Kidney (tissue), 13 donors: ENCODE measurements at regions not wholly inside any gene's neighbourhood (a gene's known extent, or its start where the extent isn't known, plus 50 kb on each side); places are given as distances from the start of the nearest gene placed in this dataset.

Source experiments
- DNase-seq, 5 donors: peaks; one replicate each; pipeline ENCODE4 v3.0.0-alpha.2; 2013 to 2020
- FAIRE-seq: peaks from 2 replicates; lab custom pipeline; 2012; peaks lifted over from hg19 to GRCh38; lab: Jason Lieb, UNC
- H3K27ac ChIP-seq, 2 donors: one replicate each; pipeline ENCODE4 v1.7.0; 2013; ENCODE audit warnings: low read depth in 2 of 2, low read length in 2 of 2, inconsistent platforms in 1 of 2
- H3K27me3 ChIP-seq: one replicate; pipeline ENCODE4 v1.7.1; 2013; ENCODE audit warnings: low read length, inconsistent platforms; ENCODE audit not compliant: control insufficient read depth, insufficient read depth
- H3K36me3 ChIP-seq, 3 donors: one replicate each; pipeline versions ENCODE4 v1.7.0 to v1.7.1; 2013; ENCODE audit warnings: low read length in 3 of 3, control low read depth in 1 of 3, inconsistent platforms in 1 of 3; ENCODE audit not compliant: insufficient read depth in 3 of 3, control insufficient read depth in 2 of 3
- H3K4me1 ChIP-seq, 3 donors: one replicate each; pipeline versions ENCODE4 v1.7.0 to v1.7.1; 2013; ENCODE audit warnings: low read length in 3 of 3, inconsistent platforms in 1 of 3, low read depth in 1 of 3; ENCODE audit not compliant: control insufficient read depth in 2 of 3, insufficient read depth in 2 of 3
- H3K4me3 ChIP-seq, 3 donors: one replicate each; pipeline versions ENCODE4 v1.7.0 to v1.8.1; 2013; ENCODE audit warnings: low read length in 3 of 3, control low read depth in 1 of 3, inconsistent platforms in 1 of 3
- H3K9ac ChIP-seq, 3 donors: one replicate each; pipeline versions ENCODE4 v1.7.0 to v1.7.1; 2013; ENCODE audit warnings: low read length in 3 of 3, control low read depth in 1 of 3, inconsistent platforms in 1 of 3
- H3K9me3 ChIP-seq, 3 donors: one replicate each; pipeline versions ENCODE4 v1.7.0 to v1.7.1; 2013; ENCODE audit warnings: low read length in 3 of 3, control low read depth in 1 of 3, inconsistent platforms in 1 of 3; ENCODE audit not compliant: control insufficient read depth in 2 of 3, insufficient read depth in 1 of 3
- intact Hi-C: fragments of 100-400 bp; cut with DNase I; formaldehyde crosslinking; loops from one replicate; pipeline ENCODE4 v1.11.1; 2022
- TF ChIP-seq, protein P1 (sequence below): IDR thresholded peaks from 3 replicates; pipeline ENCODE4 v1.5.1; 2012; ENCODE audit warnings: mild to moderate bottlenecking, moderate library complexity, borderline replicate concordance; ENCODE audit not compliant: insufficient read depth; ENCODE audit errors: extremely low read depth
- donor health status: control.
- donor health status: control.
- donor health status: control.
- donor health status: control.
- donor health status: control.
- donor health status: DM: yes; HTN: yes; CAD: no.
- donor health status: Normal renal cell carcinoma (clear cell type).

DNA sequence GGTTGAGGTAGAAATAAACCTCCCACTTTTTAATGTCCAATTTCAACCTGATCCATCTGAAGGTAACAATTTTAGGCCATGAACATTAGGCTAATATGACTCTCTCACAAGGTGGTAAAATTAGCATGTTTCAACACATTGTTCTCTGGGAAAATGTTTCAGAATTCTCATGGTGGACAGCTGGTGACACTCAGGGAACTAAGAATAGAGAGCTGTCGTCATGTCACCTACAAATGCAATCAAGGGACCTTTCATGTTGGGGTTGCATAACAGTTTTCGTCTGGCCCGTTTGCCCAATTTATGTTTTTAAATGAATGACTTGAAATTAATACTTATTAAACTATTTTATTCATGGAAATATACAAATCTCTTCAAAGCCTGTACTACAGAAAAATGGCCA is 180.7 kb upstream of the PRICKLE1 start:
- DNase-seq, result no peak
- Histone ChIP-seq H3K9ac (no peak overlapping the region), H3K9me3 (peaks cover 0 to 5% (median 0%) of the 10 kb centered on the region in 3 donors), H3K27me3 (no peaks in the 10 kb centered on the region), H3K4me3 (no peak overlapping the region), H3K36me3 (no peaks in the 10 kb centered on the region), H3K27ac (no peak overlapping the region), H3K4me1 (no peaks in the 10 kb centered on the region)
- FAIRE-seq, result no peak
- intact Hi-C loops, result no loop called here
- TF ChIP-seq, protein P1, sequence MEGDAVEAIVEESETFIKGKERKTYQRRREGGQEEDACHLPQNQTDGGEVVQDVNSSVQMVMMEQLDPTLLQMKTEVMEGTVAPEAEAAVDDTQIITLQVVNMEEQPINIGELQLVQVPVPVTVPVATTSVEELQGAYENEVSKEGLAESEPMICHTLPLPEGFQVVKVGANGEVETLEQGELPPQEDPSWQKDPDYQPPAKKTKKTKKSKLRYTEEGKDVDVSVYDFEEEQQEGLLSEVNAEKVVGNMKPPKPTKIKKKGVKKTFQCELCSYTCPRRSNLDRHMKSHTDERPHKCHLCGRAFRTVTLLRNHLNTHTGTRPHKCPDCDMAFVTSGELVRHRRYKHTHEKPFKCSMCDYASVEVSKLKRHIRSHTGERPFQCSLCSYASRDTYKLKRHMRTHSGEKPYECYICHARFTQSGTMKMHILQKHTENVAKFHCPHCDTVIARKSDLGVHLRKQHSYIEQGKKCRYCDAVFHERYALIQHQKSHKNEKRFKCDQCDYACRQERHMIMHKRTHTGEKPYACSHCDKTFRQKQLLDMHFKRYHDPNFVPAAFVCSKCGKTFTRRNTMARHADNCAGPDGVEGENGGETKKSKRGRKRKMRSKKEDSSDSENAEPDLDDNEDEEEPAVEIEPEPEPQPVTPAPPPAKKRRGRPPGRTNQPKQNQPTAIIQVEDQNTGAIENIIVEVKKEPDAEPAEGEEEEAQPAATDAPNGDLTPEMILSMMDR, result no peak

GRCh38 chr12:42769455-42769854 is 179.9 kb upstream of the PRICKLE1 start:
- H3K36me3 ChIP-seq, result no peaks in the 10 kb centered on the region
- peaks cover 0 to 5% (median 0%) of the 10 kb centered on the region in 3 donors for H3K9me3 ChIP-seq
- no peak overlapping the region for H3K9ac ChIP-seq
- H3K27ac ChIP-seq, result no peak overlapping the region
- no peak for DNase-seq
- no peak overlapping the region for H3K4me3 ChIP-seq
- H3K27me3 ChIP-seq, result no peaks in the 10 kb centered on the region
- no peaks in the 10 kb centered on the region for H3K4me1 ChIP-seq
- intact Hi-C loops, result no loop called here
- TF ChIP-seq, protein P1, result no peak
- no peak for FAIRE-seq

DNA sequence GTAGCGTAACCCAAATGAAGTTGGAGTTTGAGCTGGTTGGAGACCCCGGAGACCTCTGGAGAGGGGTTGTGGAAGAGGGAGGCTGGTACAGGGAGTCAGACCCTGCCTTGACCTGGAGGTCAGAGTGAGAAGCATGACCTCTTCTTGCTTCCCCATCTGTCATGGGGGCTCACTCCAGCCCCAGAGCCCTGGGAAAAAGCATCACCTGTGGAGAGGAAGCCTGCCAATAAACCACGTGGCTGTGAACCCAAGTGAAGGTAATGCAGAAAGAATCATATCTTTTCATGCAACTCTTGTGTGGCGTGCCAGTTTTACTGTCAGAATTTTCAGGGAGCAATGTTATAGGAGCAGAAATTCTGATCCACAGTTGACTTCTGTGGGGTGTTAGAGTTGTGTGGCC is 178.5 kb upstream of the PRICKLE1 start:
- intact Hi-C loops, result no loop called here
- Histone ChIP-seq H3K27me3 (no peaks in the 10 kb centered on the region), H3K4me1 (no peaks in the 10 kb centered on the region), H3K27ac (no peak overlapping the region), H3K9me3 (peaks cover 0 to 5% (median 0%) of the 10 kb centered on the region in 3 donors), H3K36me3 (no peaks in the 10 kb centered on the region), H3K4me3 (no peak overlapping the region), H3K9ac (no peak overlapping the region)
- DNase-seq, result no peak
- FAIRE-seq, result no peak
- TF ChIP-seq, protein P1, result no peak

GRCh38 chr12:42767326-42767954 is 177.9 kb upstream of the PRICKLE1 start:
- FAIRE-seq, result no peak
- Histone ChIP-seq H3K4me1 (no peaks in the 10 kb centered on the region), H3K36me3 (no peaks in the 10 kb centered on the region), H3K9ac (no peak overlapping the region), H3K9me3 (peaks cover 0 to 5% (median 0%) of the 10 kb centered on the region in 3 donors), H3K27ac (no peak overlapping the region), H3K27me3 (no peaks in the 10 kb centered on the region), H3K4me3 (no peak overlapping the region)
- intact Hi-C loops, result no loop called here
- TF ChIP-seq, protein P1, result no peak
- DNase-seq, result no peak
